HG03066 (cell line): ENCODE measurements at regions not wholly inside any gene's neighbourhood (a gene's known extent, or its start where the extent isn't known, plus 50 kb on each side); places are given as distances from the start of the nearest gene placed in this dataset.

Experiments used
- ATAC-seq: cut with Tn5 transposase; IDR thresholded peaks from one replicate; pipeline ENCODE4 v1.9.1; 2021; ENCODE audit warnings: low read depth; ENCODE audit not compliant: unreplicated experiment

- ATAC-seq, result no peak
These were observed 166.0 kb upstream of the ZFHX3 start for GRCh38 chr16:73213732-73214455.

GRCh38 chr16:73212431-73212830 lies 164.5 kb upstream of the ZFHX3 start:
- no peak for ATAC-seq

GRCh38 chr16:73210686-73211085 lies 162.8 kb upstream of the ZFHX3 start:
- ATAC-seq, result no peak

GRCh38 chr16:73210084-73210483 lies 162.2 kb upstream of the ZFHX3 start:
- no peak for ATAC-seq

GRCh38 chr16:73209190-73209589 lies 161.3 kb upstream of the ZFHX3 start:
- ATAC-seq, result no peak

- no peak for ATAC-seq
These were observed 158.3 kb upstream of the ZFHX3 start for GRCh38 chr16:73206151-73206707.

GRCh38 chr16:73205153-73205886 lies 157.4 kb upstream of the ZFHX3 start:
- ATAC-seq, result no peak

GRCh38 chr16:73204359-73205152 lies 156.6 kb upstream of the ZFHX3 start:
- ATAC-seq, result no peak

- ATAC-seq, result no peak
These were observed 154.3 kb upstream of the ZFHX3 start for GRCh38 chr16:73202161-73202729.

GRCh38 chr16:73199214-73199613 lies 151.3 kb upstream of the ZFHX3 start:
- no peak for ATAC-seq

GRCh38 chr16:73198481-73198880 lies 150.6 kb upstream of the ZFHX3 start:
- no peak for ATAC-seq

- no peak for ATAC-seq
These were observed 149.7 kb upstream of the ZFHX3 start for GRCh38 chr16:73197598-73197997.

GRCh38 chr16:73196670-73197069 lies 148.7 kb upstream of the ZFHX3 start:
- ATAC-seq, result peak; percentile 82

- ATAC-seq, result no peak
These were observed 145.5 kb upstream of the ZFHX3 start for GRCh38 chr16:73193464-73193863.

- ATAC-seq, result no peak
These were observed 144.4 kb upstream of the ZFHX3 start for GRCh38 chr16:73192232-73192894.

GRCh38 chr16:73191660-73192046 lies 143.7 kb upstream of the ZFHX3 start:
- no peak for ATAC-seq

- ATAC-seq, result no peak
These were observed 143.0 kb upstream of the ZFHX3 start for GRCh38 chr16:73190688-73191659.

- ATAC-seq, result no peak
These were observed 142.3 kb upstream of the ZFHX3 start for GRCh38 chr16:73190256-73190655.

GRCh38 chr16:73189136-73189535 lies 141.2 kb upstream of the ZFHX3 start:
- no peak for ATAC-seq
